Glomerular visceral epithelial cell (primary cell): ENCODE measurements at regions not wholly inside any gene's neighbourhood (a gene's known extent, or its start where the extent isn't known, plus 50 kb on each side); places are given as distances from the start of the nearest gene placed in this dataset.
A peak's percentile ranks its signal among the peaks of the same experiment; 100 is the strongest.

Source experiments
- DNase-seq: peaks from one replicate; pipeline ENCODE4 v3.0.0-alpha.2; 2016; ENCODE audit errors: extremely low spot score

DNA sequence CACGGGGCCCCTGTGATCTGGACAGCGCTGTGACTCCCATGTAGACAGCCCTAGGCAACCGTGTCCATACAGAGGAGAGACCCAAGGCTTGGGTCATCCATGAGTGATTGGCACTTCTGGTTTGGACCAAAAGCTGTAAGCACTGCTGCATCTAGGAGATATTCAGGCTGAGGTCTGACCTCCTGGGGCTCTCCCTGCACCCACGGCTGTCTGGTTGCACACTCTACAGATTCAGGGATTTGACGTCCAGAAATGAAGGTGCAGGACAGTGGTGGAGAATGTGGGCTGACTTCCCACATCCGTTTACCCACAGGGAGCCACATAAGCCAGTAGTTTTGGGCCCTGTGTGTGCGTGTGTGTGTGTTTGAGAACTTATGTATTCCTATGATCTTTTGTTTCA is 76.2 kb upstream of the ARHGEF7 start:
- no peak for DNase-seq

DNA sequence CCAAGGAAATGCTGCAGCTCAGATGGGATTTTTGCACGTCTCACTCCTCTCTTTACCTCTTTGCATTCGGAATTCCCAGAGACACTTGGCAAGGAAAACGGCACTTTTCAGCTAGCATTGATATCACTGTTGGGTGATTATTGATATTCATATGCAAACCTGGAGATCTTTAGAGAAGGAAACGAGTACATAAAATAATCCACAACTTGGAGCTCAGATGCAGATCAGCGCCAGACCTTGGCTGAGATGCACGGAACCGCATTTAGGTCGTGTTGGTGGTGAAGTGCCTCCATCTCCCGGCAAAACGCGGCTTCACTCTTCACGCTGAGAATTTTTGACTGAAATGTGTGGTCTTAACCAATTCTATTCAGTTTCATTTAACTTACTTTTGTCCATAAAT is 77.2 kb upstream of the ARHGEF7 start:
- no peak for DNase-seq

DNA sequence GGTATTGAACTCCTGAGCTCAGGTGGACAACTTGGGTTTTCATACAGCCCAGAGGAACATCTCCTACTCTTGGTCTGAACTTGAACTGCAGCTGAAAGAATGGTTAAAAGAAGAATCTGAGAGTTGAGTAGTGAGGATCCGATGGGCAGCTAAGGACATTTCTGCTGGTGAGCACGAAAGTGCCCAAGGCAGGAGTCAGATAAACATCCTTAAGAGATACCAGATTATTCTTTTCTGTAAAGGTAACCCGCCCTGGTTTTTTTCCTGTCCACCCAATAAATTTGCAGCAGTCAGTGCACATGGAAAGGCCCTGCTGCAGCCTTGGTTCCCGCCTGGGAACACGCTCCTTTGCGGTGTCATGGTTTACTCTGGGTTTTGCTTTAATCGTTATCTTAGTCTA is 78.4 kb upstream of the ARHGEF7 start:
- DNase-seq = no peak

DNA sequence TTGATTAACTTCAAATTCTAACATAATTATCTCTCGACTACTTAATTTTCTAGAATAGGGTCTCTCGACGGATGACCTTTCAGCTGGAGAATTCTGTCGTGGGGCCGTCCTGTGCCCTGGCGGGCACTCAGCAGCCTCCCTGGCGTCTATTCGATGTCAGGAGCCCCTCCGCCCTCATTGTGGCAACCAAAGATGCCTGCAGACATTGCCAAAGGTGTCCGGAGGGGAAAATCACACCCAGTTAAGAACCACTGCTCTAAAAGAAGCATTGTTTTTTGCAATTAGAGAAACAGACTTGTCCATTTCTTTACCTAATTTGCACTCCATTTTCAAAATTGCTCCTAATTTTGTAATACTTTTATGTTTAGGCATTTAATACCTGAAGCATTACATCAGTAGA is 79.2 kb upstream of the ARHGEF7 start:
- no peak for DNase-seq

DNA sequence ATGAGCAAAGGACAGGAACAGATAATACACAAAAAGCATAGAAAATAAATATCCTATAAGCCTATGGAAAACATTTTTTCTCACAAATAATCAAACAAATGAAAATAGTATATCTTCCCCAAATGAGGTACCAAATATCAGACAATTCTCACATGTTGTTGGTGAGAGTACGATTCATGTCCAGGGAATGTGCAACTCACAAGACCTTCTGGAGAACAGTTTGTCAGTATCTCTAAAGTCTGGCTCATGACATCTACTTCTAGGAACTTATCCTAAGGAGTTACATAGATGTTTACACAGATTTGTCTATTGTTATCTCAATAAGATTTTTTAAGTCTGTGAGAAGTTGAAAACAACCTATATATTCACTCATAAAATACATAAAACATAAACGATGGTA is 80.3 kb upstream of the ARHGEF7 start:
- no peak for DNase-seq

DNA sequence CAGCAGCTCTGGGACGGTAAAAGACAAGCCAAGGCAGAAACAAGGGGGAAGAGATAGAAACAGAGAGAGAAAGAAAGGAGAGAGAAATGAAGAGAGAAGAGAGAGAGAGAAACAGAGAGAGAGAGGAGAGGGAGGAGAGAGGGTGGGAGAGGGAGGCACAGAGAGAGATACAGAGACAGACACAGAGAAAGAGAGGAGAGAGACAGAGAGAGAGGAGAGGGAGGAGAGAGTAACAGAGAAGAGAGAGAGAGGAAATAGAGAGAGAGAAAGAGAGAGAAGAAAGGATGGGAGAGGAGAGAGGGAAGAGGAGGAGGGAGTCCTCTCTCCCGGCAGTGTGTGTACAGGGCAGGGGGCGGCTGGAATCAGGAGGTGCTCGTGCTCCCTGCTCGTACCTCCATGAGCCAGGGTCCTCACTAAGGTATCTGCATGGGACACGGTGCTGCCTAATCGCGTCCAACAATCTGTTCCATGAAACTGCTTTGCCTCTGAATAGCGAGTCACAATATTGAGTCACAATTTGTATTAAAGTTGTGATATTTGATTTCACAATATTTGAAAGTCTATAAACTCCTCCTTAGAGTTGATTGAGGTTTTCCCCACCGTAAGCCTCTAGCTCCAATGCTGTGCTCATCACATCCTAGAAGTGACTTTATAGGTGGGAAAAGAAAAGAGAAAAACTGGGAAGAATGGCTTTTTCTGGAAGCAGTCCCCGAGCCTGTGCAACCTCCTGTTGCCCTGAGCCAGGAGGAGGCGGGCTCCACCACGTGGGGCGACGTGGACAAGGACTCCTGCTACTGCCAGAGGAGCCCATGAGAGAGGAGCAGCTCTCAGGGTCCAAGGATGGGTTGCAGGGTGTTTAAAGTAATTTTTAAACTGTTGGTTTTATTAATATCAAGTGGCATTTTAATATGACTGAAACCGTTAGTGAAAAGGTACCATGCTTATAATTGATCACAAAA is 81.7 kb upstream of the ARHGEF7 start:
- no peak for DNase-seq

DNA sequence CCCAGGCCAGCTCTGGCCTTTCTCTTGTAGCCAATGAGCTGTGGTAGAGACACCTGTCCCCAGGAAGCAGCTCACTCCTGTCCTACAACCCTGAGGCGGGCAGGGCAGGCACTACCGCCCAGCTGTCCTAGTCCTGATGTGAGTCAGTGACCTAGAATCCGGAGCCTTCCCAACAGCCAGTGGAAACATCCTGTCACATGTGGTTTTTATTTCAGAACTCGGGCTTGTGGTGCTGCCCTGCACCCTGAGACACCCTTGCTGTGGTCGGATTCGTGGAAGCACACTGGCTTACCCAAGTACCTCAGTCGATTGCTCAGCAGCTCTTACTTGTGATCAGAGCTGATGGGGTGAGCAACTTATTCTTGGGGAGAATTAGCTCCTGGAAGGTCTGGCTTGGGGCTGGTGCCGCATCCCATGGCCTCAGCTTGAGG is 83.6 kb upstream of the ARHGEF7 start:
- DNase-seq = peak; percentile 83

DNA sequence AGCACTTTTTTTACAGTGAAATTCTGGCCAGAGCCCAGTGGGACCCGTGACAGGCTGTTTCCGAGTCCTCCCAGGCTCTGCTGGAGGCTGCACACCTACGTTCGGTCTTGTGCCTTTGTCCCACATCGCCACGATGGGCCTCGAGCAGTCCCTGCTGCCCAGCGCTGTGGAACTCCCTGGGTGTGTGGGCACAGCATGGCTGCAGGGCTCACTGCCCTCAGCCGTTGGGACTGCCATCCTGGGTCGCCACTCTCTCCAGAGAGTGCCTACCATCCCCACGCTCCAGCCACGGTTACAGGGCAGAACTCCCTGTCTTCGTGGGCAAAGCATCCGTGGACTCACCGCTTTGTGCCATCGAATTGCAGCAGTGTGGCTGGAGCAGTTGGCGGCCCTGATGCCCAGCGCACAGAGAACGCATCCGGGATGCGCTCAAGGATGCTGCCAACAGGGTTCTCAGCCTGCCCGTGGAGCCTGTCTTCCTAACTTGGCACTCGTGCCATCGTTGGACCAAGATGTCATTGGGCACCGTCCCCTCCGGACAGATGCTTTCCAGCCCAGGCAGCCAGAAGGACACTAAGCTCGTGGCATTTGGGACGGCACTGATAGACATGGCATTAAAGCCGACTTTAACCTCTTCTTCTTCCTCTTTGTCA is 85.0 kb upstream of the ARHGEF7 start:
- DNase-seq = no peak

DNA sequence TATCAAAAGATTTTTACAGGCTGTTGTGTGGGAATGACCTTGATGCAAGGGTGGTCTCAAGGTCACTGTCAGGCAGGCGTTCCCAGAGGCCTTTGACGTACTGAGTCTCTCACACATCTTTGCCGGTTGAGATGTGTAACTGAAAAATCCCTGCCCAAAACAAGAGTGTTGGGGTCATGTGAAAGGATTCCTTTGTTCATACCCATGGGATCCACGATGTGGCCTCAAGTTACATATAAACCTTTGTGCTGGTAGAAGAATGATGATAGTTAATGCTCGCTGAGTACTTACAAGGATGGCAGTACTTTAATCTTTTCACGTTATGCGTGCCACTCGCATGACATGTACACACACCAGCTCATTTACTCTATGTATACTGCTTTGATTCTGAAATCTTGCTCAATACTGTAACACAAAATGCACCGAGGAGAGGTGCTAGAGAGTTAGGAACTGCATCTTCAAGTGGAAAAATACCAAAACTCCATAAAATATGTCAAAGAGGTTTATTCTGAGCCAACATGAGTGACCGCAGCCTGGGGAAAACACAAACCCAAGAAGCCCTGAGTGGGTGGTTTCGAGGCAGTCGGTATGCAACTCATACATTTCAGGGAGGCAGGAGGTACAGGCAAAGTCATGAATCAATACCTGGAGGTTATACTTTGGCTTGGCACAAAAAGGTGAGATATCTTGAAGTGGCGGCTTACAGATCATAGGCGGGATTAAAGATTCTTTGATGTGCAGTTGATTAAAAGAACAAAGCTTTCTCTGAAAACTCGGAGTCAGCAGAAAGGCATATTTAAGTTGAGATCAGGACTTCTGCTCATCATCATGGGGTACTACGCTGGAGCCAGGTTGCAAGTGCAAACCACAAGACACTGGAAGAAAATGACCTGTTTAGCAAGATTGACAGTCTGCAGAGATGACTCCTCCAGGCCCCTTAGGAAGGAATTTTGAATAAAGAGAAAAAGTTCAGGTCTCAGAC is 87.4 kb upstream of the ARHGEF7 start:
- no peak for DNase-seq

DNA sequence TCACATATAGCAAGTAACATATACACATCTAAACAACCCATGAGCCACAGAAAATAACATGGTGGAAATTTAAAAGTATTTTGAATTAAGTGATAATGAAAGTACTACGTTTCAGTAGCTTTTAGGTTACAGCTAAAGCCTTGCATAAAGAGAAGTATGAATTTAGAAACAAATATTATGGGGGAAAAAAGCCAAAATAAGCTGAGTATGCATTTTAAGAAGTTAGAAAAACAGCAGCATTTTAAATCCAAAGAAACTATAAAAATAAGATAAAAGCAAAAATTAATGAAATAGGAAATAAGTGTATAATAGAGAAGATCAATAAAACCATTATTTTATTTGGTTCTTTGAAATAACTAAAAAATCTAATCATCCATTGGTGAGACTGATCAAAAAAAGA is 89.8 kb upstream of the ARHGEF7 start:
- no peak for DNase-seq

DNA sequence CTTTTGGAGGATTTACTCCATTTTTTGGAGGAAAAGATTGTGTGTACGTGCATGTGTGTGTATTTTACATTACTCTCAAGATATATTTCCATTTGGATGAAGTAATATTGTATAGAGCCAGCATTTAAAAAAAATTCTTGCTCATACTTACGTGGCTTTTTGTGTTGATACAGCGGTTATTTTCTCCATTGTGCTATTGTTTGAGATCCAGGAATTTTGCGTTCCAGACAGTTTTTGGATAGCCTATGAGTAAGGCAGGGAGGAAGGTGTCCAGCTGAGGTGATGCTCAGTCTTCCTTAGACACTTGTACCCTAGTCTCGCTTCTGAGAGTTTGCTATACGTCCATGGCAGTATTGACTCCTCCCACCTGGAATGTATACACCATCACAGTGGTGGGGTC is 92.2 kb upstream of the ARHGEF7 start:
- DNase-seq = no peak

DNA sequence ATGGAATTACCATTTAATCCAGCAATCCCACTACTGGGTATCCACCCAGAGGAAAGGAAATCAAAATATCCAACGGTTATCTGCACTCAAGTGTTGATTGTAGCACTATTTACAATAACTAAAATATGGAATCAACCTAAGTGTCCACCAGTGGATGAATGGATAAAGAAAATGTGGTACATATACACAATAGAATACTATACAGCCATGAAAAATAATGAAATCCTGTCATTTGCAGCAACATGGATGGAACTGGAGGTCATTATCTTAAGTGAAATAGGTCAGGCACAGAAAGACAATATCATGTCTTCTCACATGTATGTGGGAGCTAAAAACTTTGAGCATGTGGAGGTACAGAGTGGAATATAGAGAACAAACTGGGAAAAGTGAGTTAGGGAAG is 92.9 kb upstream of the ARHGEF7 start:
- DNase-seq = no peak

DNA sequence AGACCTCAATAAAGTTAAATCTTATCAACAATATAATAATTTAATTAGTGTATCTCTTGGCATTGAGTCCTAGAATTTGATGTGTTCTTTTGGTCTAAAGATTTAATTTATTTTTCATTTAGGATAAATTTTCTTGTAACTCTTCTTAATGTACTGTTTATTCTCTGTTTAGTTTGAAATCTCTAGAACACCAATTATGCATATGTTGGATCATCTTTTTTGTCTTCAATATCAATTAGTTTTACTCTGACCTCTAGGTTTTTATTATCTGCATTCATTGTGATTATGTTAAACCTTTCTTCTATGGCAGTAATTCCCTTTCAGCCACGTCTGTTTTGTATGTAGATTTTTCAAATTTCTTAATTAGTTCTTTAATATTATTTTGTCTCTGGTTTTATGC is 93.8 kb upstream of the ARHGEF7 start:
- DNase-seq = no peak

DNA sequence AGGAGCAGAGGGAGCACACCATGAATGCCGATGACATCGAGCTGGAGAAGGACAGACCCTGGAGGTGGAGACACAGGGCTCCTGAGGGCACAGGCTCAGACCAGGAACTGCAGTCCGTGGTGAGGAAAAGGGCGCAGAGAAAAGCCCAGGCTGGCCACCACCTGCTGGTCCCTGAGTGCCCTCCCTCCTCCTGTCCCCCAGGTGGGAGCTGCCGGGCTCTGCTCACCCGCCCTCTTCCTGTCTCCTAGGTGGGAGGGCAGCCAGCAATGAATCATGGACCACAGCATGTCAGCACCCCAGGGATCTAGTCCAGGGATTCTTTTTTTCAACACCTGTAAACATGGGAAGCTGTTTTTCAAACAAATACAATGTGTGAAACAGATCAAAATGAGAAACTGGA is 94.6 kb upstream of the ARHGEF7 start:
- DNase-seq = no peak

DNA sequence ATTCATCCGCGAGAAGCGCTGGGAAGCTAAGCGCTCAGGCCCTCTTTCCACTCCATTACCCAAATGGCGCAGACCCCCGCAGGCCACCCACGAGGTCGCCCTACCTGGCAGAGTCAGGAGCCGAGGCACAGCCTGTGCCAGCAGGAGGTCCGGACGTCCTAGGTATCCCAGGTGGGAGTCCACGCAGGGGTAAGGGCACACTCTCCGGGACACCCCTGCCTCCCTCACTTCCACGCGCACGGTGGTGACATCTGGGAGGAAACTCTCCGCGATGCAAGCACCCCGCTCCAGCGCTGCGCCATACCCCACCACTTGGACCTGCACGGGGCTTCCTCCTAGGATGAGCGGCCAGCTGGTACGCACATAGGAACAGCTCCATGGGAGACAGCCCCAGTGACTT is 95.1 kb upstream of the ARHGEF7 start:
- DNase-seq = no peak

DNA sequence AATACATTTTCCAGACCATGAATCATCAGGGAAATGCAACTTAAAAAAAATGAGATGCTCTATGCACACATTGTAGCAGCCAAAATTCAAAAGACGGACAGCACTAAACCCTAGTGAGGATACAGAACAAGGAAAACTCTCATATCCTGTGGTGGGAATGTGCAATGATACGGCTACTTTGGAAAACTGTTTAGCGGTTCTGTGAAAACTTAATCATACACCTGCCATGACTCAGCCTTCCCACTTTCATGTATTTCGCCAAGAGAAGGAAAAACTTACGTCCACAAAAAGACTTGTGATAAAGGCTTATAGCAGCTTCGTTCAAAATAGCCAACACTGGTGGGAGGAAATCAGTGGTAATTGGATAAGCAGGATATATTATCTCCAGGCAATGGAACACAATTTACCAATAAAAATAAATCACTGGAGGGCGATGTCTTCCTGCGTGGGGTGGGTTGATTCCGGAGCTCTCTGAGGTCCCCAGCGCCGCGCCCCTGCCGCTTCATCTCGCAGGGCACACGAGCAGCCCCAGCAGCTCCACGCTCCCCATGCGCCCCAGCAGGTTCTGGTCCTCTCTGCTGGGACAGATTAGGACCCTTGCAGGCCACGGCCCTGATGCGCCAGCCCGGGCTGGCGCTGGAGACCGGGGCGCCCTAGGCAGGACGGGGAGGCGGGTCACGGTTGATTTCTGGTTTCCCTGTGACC is 97.2 kb upstream of the ARHGEF7 start:
- DNase-seq = peak; percentile 27

DNA sequence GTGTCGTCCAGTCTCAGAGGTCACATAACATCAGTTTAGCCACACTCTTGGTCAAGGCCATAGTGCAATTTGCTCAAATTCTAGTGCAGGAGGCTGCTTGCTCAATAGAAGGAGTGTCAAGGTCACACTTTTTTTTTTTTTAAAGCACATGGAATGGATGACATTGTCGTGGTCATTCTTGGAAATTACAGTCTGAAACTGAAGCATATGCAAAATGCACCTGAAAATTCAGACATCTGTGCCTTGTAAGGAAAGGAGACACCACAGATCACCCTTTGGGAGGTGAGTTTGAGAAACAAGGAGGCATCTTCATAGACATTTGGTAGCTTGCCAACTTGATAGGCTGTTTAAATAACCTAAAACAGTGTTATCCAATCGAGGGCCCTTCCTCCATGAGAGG is 98.3 kb upstream of the ANKRD10 start:
- no peak for DNase-seq

DNA sequence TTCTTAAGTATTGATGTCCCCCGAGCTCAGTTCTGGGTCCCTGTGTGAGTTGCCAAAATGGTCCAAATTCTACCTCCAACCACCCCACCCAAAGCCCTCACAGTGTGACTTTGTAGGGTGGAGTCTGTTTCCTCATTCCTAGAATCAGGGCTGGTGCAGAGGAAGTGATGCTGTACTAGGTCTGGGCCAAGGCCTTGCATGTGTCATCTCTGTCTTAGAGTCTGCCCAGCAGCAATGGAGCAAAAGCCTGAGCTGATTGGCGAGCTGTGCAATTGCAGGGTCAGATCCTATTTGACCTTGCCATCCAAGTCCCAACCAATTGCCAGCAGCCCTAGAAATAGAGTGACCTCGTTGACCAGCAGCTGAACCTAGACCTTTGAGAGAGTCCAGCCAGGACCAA is 97.0 kb upstream of the ANKRD10 start:
- DNase-seq = no peak

DNA sequence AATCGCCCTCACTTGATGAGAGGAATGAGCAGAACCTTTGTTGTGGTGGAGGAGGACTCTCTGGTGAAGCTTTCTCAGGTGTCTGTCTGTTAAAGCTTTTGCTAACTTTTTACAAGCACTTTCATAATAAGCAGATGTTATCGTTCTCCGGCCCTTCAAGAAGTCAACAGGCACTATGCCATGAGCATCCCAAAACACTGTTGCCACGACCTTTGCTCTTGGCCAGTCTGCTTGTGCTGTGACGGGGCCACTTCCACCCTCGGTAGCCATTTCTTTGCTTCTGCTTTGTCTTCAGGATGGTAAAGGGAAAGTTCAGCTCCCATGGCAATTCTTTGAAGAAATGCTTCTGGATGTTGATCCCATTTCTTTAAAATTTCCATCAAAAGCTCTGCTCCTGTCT is 93.5 kb upstream of the ANKRD10 start:
- no peak for DNase-seq

DNA sequence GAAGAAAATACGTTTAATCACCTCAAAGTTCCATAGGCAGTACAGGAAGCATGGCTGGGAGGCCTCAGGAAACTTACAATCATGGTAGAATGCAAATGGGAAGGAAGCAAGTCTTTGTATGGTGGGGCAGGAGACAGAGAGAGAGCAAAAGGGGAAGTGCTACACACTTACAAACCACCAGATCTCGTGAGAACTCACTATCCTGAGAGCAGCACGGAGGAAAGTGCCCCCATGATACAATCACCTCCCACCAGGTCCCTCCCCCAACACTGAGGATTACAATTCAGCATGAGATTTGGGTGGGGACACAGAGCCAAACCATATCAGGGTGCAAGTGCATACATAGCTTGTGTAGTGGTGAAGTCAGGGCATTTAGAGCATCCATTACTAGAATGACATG is 92.3 kb upstream of the ANKRD10 start:
- DNase-seq = no peak

DNA sequence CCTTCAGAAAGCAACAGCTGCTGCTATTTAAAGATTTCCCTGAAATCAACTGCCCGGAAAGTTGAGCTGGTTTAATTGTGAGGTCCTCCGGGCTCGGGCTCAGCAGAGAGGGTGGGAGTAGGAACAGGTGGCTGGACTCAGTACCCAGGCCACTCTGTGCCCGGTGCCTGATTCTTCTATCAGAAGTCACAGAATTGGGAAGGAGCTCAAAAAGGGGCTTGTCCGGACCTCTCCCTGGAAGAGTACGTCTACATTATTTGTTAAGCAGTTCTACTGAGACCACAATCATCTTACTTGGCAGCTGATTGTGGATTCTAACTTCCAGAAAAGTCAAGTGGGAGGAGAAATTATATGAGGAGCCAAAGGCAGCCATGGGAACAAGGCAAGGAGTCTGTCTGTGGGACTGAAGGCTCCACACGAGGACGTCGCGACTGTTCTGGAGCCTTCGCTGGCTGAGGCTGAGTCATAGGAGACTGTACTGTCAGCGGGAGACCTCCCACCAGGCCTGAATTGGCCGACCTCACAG is 91.7 kb upstream of the ANKRD10 start:
- peak; percentile 48 for DNase-seq
